Tibial artery (tissue), 4 donors: ENCODE measurements at regions not wholly inside any gene's neighbourhood (a gene's known extent, or its start where the extent isn't known, plus 50 kb on each side); places are given as distances from the start of the nearest gene placed in this dataset.

Source experiments
- DNase-seq, 2 donors: peaks; one replicate each; pipeline ENCODE4 v3.0.0-alpha.2; 2019
- H3K27ac ChIP-seq, 2 donors: fragments of 200-600 bp; sonication (generic) in 1 of 2; 1 replicate in 1 of 2; 2 replicates in 1 of 2; pipeline ENCODE4 v1.5.1; 2018 to 2019; ENCODE audit warnings: mild to moderate bottlenecking in 1 of 2
- H3K27me3 ChIP-seq, 2 donors: fragments of 200-600 bp; sonication (generic) in 1 of 2; one replicate each; pipeline versions ENCODE4 v1.5.1 to v1.6.0; 2016 to 2019
- H3K36me3 ChIP-seq, 3 donors: fragments of 200-600 bp; sonication (generic) in 2 of 3; one replicate each; pipeline ENCODE4 v1.5.1; 2016 to 2019; ENCODE audit warnings: mild to moderate bottlenecking in 2 of 3
- H3K4me1 ChIP-seq, 4 donors: fragments of 200-600 bp; sonication (generic) in 2 of 4; 1 replicate in 3 of 4; 2 replicates in 1 of 4; pipeline ENCODE4 v1.5.1; 2016 to 2019
- H3K4me3 ChIP-seq, 2 donors: fragments of 200-600 bp; sonication (generic) in 1 of 2; 1 replicate in 1 of 2; 2 replicates in 1 of 2; pipeline ENCODE4 v1.5.1; 2018 to 2019; ENCODE audit warnings: mild to moderate bottlenecking in 2 of 2
- H3K9me3 ChIP-seq, 3 donors: fragments of 200-600 bp; sonication (generic) in 1 of 3; one replicate each; pipeline ENCODE4 v1.5.1; 2016 to 2019
- intact Hi-C: fragments of 100-400 bp; cut with DNase I; formaldehyde crosslinking; loops from one replicate; pipeline ENCODE4 v1.15.0; 2023; ENCODE audit warnings: low total_unique reads
- TF ChIP-seq, protein P1 (sequence below), 2 experiments: fragments of 200-600 bp in 1 of 2; fragments of 450-650 bp in 1 of 2; IDR thresholded peaks; one replicate each; pipeline ENCODE4 v1.5.1; 2017 to 2019; ENCODE audit warnings: antibody characterized with exemption in 2 of 2, mild to moderate bottlenecking in 1 of 2, moderate library complexity in 1 of 2

DNA sequence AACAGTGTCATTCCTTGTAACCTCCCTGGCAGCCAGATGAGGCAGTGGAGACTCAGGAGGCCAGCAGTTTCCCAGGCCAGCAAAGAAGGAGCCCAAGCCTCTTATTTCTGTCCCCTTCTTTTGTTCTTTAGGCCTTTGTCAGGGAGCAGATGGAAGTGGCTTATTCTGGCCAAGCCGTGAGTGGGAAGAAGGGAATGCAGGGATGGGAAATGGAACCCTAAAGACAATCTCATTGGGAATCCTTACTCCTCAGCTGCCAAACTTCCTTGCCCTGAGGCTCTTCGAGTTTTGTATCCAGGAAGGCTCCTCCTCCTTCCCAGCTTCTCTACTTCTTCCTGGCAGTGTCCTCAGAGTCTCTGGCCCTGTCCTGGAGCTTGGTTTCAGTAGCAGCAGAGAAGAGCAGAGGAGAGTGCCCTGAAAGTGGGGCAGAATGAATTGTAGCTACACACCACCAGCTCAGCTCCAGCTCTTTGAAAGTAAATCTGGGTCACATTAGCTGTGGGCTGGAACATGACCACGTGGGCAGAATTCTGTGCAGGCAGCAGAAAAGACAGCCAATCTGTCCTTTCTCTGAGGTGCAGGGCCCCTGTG lies 63.9 kb downstream of the NDUFS5 start:
- H3K27ac ChIP-seq = no peak overlapping the region
- no peaks in the 10 kb centered on the region for H3K27me3 ChIP-seq
- H3K4me3 ChIP-seq = no peak overlapping the region
- TF ChIP-seq, protein P1, sequence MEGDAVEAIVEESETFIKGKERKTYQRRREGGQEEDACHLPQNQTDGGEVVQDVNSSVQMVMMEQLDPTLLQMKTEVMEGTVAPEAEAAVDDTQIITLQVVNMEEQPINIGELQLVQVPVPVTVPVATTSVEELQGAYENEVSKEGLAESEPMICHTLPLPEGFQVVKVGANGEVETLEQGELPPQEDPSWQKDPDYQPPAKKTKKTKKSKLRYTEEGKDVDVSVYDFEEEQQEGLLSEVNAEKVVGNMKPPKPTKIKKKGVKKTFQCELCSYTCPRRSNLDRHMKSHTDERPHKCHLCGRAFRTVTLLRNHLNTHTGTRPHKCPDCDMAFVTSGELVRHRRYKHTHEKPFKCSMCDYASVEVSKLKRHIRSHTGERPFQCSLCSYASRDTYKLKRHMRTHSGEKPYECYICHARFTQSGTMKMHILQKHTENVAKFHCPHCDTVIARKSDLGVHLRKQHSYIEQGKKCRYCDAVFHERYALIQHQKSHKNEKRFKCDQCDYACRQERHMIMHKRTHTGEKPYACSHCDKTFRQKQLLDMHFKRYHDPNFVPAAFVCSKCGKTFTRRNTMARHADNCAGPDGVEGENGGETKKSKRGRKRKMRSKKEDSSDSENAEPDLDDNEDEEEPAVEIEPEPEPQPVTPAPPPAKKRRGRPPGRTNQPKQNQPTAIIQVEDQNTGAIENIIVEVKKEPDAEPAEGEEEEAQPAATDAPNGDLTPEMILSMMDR (IDR thresholded peaks at IDR 0.05) = no peak
- peaks cover 0 to 23% (median 21%) of the 10 kb centered on the region in 4 donors for H3K4me1 ChIP-seq
- no peaks in the 10 kb centered on the region for H3K9me3 ChIP-seq
- intact Hi-C loops = no loop called here
- H3K36me3 ChIP-seq = no peaks in the 10 kb centered on the region
- peak in 1 of 2 donors; percentile 40 for DNase-seq

DNA sequence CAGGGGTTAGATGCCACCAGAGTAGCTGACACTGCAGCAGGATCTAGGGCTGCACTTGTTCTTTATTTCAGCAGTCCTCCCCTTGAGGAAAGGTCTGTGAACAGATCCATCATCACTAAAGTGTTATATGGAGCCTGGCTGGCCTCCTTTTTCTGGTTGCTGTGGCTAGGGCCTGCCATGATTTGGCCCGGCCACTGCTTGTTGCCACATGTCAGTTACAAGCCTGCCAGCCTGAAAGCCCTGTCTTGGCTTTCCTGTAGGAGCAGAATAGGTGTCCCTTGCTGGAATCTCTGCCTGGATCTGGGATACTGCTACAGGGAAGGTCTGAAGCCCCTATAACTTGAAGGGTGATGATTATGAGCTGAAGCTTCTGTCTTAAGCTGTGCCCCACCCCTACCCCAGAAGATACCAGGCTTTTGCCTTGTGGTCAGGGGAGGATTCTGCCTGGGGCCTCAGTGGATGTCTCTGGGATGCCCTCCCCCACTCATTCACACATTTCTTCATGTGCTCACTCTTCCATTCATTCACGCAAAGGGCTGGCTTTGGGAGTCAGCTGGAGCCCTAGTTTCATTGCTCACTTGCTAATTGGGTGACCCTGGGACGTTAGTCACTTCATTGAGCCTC lies 64.7 kb downstream of the NDUFS5 start:
- H3K4me3 ChIP-seq = no peak overlapping the region
- H3K27ac ChIP-seq = no peak overlapping the region
- peaks cover 0 to 20% (median 19%) of the 10 kb centered on the region in 4 donors for H3K4me1 ChIP-seq
- no peaks in the 10 kb centered on the region for H3K27me3 ChIP-seq
- DNase-seq = peak in 1 of 2 donors; percentile 31
- intact Hi-C loops = no loop called here
- TF ChIP-seq, protein P1 (IDR thresholded peaks at IDR 0.05) = no peak
- H3K36me3 ChIP-seq = no peaks in the 10 kb centered on the region
- no peaks in the 10 kb centered on the region for H3K9me3 ChIP-seq

DNA sequence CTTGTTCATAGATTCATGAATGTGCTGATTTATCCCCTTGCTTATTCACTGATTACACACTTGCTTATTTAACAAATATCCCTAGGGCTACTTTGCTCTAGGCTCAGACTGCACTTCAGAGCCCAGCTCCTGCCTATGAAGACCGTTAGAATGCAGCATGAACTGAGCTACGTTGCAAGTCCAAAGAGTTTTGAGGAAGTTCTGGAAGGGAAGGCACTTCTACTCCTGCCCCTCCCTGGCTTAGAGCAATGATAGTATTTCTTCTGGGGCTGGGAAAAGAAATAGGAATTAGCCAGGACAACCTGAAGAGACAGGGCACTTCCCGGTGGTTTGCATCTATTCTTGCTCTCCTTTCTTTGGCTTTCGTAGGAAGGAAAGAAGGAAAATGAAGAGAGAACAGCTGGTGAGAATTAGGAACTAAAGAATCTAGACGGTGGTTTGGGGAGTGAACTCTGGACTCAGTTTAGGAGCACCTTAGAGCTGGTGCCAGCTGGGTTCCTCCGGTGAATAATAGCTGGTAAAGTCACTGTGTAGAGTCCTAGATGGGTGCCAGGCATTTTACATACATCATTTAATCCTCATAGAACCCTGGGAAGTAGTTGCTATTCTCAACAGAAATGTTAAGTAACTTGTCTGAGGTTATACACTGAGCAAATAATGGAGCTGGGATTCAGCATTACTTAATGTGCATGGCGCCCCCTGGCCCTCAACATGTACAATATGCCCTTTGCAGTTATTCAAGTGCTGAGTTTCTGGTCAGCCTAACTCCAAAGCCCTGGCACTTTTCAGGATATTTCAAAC lies 65.9 kb downstream of the NDUFS5 start:
- Histone ChIP-seq H3K27me3 (no peaks in the 10 kb centered on the region), H3K9me3 (no peaks in the 10 kb centered on the region), H3K4me3 (no peak overlapping the region), H3K27ac (no peak overlapping the region), H3K36me3 (no peaks in the 10 kb centered on the region), H3K4me1 (peaks cover 0 to 9% (median 7%) of the 10 kb centered on the region in 4 donors)
- intact Hi-C loops = no loop called here
- peak; percentile 70 to 88 for DNase-seq
- TF ChIP-seq, protein P1 (IDR thresholded peaks at IDR 0.05) = peak; percentile 63 to 65

DNA sequence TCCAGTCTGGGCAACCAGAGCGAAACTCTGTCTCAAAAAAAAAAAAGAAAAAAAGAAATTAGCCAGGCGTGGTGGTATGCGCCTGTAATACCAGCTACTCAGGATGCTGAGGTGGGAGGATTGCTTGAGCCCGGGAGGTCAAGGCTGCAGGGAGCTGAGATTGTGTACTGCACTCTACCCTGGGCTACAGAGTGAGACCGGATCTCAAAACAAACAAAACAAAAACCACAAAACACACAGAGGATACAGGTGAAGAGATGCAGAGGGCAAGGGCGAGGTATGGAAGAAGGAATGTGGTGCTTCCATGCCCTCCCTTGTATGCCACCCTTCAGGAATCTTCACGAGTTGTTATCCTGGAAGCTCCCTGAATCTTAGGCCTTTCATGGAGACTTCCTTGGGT lies 68.5 kb downstream of the NDUFS5 start:
- Histone ChIP-seq H3K4me1 (peaks cover 0 to 8% (median 3%) of the 10 kb centered on the region in 4 donors), H3K4me3 (no peak overlapping the region), H3K27me3 (no peaks in the 10 kb centered on the region), H3K36me3 (no peaks in the 10 kb centered on the region), H3K9me3 (no peaks in the 10 kb centered on the region), H3K27ac (no peak overlapping the region)
- DNase-seq = no peak
- TF ChIP-seq, protein P1 (IDR thresholded peaks at IDR 0.05) = no peak
- intact Hi-C loops = loop anchor here (5.0 kb wide), 1 partner anchor 443 kb away; no protein-coding TSS in a partner anchor

DNA sequence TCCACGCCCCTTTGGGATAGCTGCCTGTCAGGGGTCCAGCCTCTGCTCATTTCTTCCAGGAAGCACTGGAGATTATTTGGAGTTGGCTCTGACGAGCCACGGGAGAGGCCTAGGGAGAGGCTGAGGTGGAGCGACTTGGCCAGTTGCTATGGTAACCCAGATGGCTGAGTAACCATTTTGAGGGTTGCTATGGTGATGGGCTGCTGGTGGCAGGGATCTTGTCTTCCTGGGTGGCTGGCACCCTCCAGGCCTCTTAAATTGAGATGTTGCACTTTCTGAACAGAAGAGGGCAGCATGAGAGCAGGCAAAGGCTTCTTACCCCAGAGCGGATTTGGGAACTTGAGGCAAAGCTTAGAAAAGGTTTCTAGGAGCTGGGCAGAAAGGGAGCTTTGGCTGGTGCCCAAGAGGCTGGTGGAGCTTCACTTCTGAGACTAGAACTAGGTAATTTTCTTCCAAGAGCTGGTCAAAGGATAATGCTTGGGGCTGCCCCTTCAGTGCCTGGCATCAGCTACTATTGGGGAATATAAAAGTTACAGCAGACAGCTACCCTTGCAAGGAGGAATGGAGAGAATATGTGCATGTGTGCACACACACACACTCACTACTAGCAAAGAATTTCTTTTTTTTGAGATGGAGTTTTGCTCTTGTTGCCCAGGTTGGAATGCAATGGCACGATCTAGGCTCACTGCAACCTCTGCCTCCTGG lies 72.5 kb downstream of the NDUFS5 start:
- peak; percentile 62 to 83 for DNase-seq
- Histone ChIP-seq H3K9me3 (no peaks in the 10 kb centered on the region), H3K36me3 (no peaks in the 10 kb centered on the region), H3K4me1 (peaks cover 0 to 22% (median 10%) of the 10 kb centered on the region in 4 donors), H3K27ac (no peak overlapping the region), H3K4me3 (no peak overlapping the region), H3K27me3 (no peaks in the 10 kb centered on the region)
- intact Hi-C loops = loop anchor here (5.0 kb wide), 1 partner anchor 439 kb away; no protein-coding TSS in a partner anchor
- TF ChIP-seq, protein P1 (IDR thresholded peaks at IDR 0.05) = peak; percentile 65 to 75
